Right cardiac atrium (tissue), 5 donors: ENCODE measurements at regions not wholly inside any gene's neighbourhood (a gene's known extent, or its start where the extent isn't known, plus 50 kb on each side); places are given as distances from the start of the nearest gene placed in this dataset.
A peak's percentile ranks its signal among the peaks of the same experiment; 100 is the strongest.
"Not testable (repeated sequence)": the region's sequence is repeated elsewhere in the genome, so short reads cannot be mapped to it uniquely, and the experiment has no call there.

Source experiments
- ATAC-seq, 2 donors: fragments of 200-7000 bp; cut with Tn5 transposase; one replicate each; pipeline versions ENCODE4 v1.8.0 to v1.9.1; 2020; ENCODE audit warnings: moderate library complexity in 2 of 2, mild to moderate bottlenecking in 1 of 2
- DNase-seq, 3 donors: peaks; one replicate each; pipeline ENCODE4 v3.0.0-alpha.2; 2020
- H3K27ac ChIP-seq: one replicate; pipeline ENCODE4 v1.5.1; 2013; ENCODE audit warnings: mild to moderate bottlenecking, low read length, control low read depth, moderate library complexity
- H3K27me3 ChIP-seq: one replicate; pipeline ENCODE4 v1.6.1; 2013; ENCODE audit not compliant: control insufficient read depth, insufficient read depth
- H3K4me1 ChIP-seq: one replicate; pipeline ENCODE4 v1.6.1; 2013; ENCODE audit warnings: low read length; ENCODE audit not compliant: control insufficient read depth, insufficient read depth
- H3K4me3 ChIP-seq: one replicate; pipeline ENCODE4 v1.5.1; 2013; ENCODE audit warnings: low read length, control low read depth
- H3K9me3 ChIP-seq: one replicate; pipeline ENCODE4 v1.6.1; 2013; ENCODE audit warnings: low read length; ENCODE audit not compliant: control insufficient read depth
- WGBS: extraction: QIAGEN DNeasy Blood & Tissue Kit; methylation state at CpG from one replicate; pipeline ENCODE4 v1.1.7; 2013; 5-methylcytosine and 5-hydroxymethylcytosine counted together
- intact Hi-C, 4 donors: fragments of 100-400 bp; cut with DNase I; formaldehyde crosslinking; loops; one replicate each; pipeline versions ENCODE4 v1.11.0 to v1.14.0; 2022 to 2023
- donor health status: healthy with polysubstance abuse.
- donor health status: DM: no; HTN: yes; CAD: no.
- donor health status: DM: no; HTN: no; CAD: no.
- donor health status: DM: no; HTN: yes; CAD: no; lungs with severe emphysema.
- donor health status: DM: yes; HTN: yes; CAD: no.

DNA sequence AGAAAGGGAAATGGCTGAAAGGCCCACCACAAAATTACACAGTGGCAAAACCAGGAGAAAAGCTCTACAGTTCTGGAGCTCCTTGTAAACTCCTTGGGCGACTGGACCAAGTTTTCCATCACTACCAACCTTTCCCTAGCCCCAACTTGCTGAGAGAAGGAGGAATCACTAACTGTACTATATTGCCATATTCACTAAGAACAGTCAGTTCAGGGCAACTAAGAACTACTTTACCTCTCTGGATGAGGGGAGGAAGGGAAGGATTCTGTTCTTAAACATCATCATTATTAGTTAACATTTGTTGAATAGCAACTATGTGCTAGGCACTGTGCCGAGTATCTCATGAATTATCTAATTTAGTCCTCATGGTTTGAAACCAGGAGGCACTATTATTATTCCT is 98.1 kb upstream of the SVIL start:
- Histone ChIP-seq H3K27ac (no peak overlapping the region), H3K4me3 (no peak overlapping the region), H3K27me3 (no peaks in the 10 kb centered on the region), H3K9me3 (no peaks in the 10 kb centered on the region), H3K4me1 (no peaks in the 10 kb centered on the region)
- ATAC-seq = no peak
- DNase-seq = no peak
- intact Hi-C loops = loop anchor here in 3 of 4 donors (10.0 kb wide), 5 partner anchors 88 to 198 kb away; partner anchors contain the start of gene SVIL (in 1 of the 3)
- 85% methylated on average over 2 of the region's 2 CpGs for WGBS

DNA sequence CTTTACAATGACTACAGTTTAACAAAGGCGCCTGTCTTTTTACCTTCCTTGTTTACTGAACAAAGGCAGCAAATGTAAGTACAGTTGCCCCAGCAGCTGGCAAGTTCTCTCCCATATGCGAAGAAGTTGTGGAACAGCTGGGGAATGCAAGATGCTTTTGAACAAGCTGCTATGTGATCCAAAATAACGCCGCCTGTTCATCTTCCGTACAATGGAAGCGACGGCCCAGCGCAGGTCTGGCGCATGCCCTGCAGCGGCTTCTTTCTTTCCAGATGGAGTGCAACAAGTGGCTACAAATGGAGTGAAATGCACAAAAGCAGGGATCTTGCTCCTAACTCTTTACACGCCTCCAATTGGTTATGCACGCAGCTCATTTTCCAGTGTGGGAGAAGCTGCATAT is 97.0 kb upstream of the SVIL start:
- no peaks in the 10 kb centered on the region for H3K27me3 ChIP-seq
- no peak overlapping the region for H3K4me3 ChIP-seq
- no peaks in the 10 kb centered on the region for H3K9me3 ChIP-seq
- 83% methylated on average over 12 of the region's 12 CpGs for WGBS
- intact Hi-C loops = loop anchor here in 3 of 4 donors (10.0 kb wide), 5 partner anchors 87 to 197 kb away; partner anchors contain the start of gene SVIL (in 1 of the 3)
- no peak overlapping the region for H3K27ac ChIP-seq
- no peak for DNase-seq
- H3K4me1 ChIP-seq = no peaks in the 10 kb centered on the region
- no peak for ATAC-seq

DNA sequence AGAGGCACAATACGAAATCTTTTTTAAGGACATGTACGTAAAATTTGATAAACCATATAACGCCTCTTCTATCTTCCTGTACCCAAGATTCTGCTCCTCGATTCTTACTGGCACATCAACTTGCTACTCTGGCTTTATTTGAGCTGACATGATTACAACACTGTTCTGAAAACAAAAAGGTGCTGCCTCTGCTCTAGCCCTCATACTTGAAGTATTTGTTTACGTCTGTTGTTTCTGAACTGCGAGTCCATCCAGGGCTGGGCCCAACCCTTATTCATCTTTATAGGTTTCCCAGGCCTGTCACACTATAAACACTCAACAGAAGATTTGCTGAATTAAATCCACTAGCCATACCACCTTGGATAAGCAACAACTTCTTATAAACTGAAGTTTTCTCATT is 96.2 kb upstream of the SVIL start:
- H3K4me3 ChIP-seq = no peak overlapping the region
- no peak for DNase-seq
- no peaks in the 10 kb centered on the region for H3K9me3 ChIP-seq
- 87% methylated on average over 6 of the region's 6 CpGs for WGBS
- H3K4me1 ChIP-seq = no peaks in the 10 kb centered on the region
- intact Hi-C loops = loop anchor here in 3 of 4 donors (10.0 kb wide), 5 partner anchors 86 to 196 kb away; partner anchors contain the start of gene SVIL (in 1 of the 3)
- no peaks in the 10 kb centered on the region for H3K27me3 ChIP-seq
- no peak for ATAC-seq
- no peak overlapping the region for H3K27ac ChIP-seq

DNA sequence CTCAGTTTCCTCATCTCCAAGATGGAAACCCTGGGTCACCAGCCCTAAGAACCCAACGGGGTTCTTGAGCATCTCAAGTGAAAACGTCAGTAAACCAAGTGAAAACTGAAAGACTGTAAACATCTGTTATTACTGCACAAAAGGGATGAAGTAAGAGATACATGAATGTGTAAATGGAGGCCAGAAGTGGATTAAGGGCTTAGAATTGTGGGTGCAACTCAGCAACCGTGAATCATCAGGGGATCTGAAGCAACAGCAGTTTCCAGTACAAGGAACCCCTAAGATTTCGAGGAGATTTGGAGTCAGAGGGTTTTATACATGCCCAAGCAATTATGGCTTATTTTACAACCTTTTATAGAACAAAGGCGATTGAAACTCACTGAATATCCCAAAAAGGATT is 95.7 kb upstream of the SVIL start:
- Histone ChIP-seq H3K27ac (no peak overlapping the region), H3K27me3 (no peaks in the 10 kb centered on the region), H3K4me3 (no peak overlapping the region), H3K9me3 (no peaks in the 10 kb centered on the region), H3K4me1 (peaks cover 4% of the 10 kb centered on the region)
- WGBS = 84% methylated on average over 5 of the region's 5 CpGs
- intact Hi-C loops = loop anchor here in 3 of 4 donors (10.0 kb wide), 5 partner anchors 86 to 196 kb away; partner anchors contain the start of gene SVIL (in 1 of the 3)
- ATAC-seq (no peak), DNase-seq (no peak)

DNA sequence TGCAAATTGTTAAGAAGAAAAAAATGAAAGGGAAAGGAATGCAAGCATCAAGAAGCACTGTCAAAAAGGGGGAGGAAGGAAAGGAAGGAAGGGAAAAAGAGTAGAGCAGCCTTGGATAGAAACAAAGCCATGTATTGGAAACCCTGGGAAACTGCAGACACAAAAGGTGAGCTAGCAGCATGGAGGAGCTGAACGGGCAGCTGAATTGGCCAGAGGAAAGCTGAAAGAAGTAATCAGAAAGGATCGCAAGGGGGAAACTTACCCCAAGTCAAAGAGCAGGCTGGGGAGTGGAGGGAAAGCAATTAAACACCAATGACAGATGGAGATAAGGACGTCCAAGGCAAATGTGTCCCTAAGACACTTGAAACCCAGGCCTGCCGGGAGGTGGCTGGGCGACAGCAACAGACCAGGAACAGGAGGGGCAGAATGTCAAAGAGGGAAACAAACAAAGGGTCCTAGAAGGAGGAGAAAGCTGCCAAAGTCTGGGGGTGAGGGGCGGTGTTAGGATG is 93.8 kb upstream of the SVIL start:
- ATAC-seq (no peak), DNase-seq (no peak)
- 60% methylated on average over 6 of the region's 6 CpGs for WGBS
- Histone ChIP-seq H3K4me3 (no peak overlapping the region), H3K27ac (no peak overlapping the region), H3K9me3 (no peaks in the 10 kb centered on the region), H3K4me1 (peaks cover 7% of the 10 kb centered on the region), H3K27me3 (no peaks in the 10 kb centered on the region)
- intact Hi-C loops = loop anchor here in 1 of 4 donors (5.0 kb wide), 1 partner anchor 96 kb away; the partner anchor contains the start of gene SVIL

DNA sequence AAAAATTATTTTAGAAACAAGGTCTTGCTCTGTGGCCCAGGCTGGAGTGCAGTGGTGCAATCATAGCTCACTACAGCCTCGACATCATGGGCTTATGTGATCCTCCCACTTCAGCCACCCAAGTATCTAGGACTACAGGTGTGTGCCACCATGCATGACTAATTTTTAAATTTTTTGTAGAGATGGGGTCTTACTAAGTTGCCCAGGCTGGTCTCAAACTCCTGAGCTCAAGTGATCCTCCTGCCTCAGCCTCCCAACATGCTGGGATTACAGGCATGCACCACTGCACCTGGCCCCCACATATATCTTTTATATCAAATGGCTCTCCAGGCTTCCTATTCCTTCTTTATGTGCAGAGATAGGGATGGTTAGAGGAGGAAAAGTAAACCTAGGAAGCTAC is 91.2 kb upstream of the SVIL start:
- not testable (repeated sequence) for H3K27me3 ChIP-seq, DNase-seq, ATAC-seq, H3K4me1 ChIP-seq, H3K9me3 ChIP-seq, H3K27ac ChIP-seq, H3K4me3 ChIP-seq
- intact Hi-C loops = loop anchor here in 1 of 4 donors (5.0 kb wide), 1 partner anchor 94 kb away; the partner anchor contains the start of gene SVIL
- 67% methylated on average over 1 of the region's 1 CpG for WGBS

DNA sequence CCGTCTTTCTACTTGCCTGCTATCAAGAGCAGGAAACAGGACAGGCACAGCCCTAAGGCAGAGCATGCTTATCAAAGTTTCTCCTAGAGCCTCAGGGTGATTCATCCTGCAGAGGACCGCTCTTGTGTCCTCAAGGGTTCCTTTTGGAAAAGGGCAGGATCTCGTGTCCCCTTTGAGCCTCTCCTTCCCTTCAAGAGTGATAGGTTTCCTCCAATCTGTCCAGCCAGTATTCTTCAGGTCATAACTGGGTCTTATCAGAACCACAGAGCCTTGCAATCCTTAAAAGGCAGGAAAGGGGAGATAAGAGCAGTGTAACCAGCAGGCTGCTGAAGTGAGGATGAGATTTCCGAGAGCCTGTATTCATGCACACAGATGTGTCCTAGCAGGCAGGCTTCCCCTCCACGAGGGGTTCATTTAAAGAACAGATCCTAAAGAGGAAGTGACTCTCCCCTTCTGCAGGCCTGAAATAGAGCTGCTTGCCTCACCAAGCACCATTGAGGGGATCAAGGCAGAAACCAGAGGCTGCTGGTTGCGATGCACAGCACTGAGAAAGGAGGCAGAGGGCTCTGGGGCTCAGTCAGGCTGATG is 90.5 kb upstream of the SVIL start:
- peak; percentile 42 to 65 (median 64) for DNase-seq
- no peaks in the 10 kb centered on the region for H3K27me3 ChIP-seq
- no peaks in the 10 kb centered on the region for H3K9me3 ChIP-seq
- H3K4me1 ChIP-seq = peaks cover 9% of the 10 kb centered on the region
- peak; percentile 92 to 96 for ATAC-seq
- H3K27ac ChIP-seq = peak overlapping the region; percentile 91
- no peak overlapping the region for H3K4me3 ChIP-seq
- intact Hi-C loops = loop anchor here in 1 of 4 donors (5.0 kb wide), 1 partner anchor 93 kb away; the partner anchor contains the start of gene SVIL
- 18% methylated on average over 6 of the region's 6 CpGs for WGBS

DNA sequence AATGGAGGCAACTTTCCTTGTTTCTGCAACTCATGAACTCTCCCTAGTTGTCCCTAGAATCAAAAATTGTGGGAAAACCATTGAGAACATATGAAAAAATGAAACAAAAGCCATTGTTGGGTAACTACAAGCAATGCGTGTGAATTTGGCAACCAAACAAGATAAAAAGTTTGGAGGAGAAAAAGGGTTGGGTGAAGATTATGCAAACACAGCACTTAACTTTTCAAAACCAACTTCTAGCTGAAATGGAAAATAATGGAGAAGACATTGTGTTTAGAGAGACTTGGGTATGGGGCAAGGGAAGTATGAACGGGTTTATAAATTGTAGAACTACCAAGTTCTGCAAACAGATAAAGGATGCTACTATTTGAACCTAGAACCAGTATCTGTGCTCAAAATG is 89.0 kb upstream of the SVIL start:
- Histone ChIP-seq H3K27me3 (no peaks in the 10 kb centered on the region), H3K27ac (no peak overlapping the region), H3K4me1 (peaks cover 9% of the 10 kb centered on the region), H3K9me3 (no peaks in the 10 kb centered on the region), H3K4me3 (no peak overlapping the region)
- intact Hi-C loops = no loop called here
- ATAC-seq (no peak), DNase-seq (no peak)
- WGBS = 59% methylated on average over 2 of the region's 2 CpGs

DNA sequence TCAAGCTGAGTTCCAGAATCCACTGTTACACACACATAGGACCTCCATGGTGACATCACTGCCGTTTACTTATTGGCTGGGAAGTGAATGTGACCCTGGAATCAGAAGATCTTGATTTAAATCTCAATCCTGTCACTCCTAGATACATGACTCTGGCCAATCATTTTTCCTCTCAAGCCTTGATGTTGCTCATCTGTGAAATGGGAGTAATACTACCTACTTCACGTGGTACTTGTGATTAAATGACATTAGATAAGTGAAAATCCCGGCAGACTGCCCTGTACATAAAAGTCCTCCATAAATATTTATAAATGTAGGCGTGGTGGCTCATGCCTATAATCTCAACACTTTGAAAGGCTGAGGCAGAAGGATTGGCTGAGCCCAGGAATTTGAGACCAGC is 88.0 kb upstream of the SVIL start:
- Histone ChIP-seq H3K27ac (no peak overlapping the region), H3K4me1 (peaks cover 9% of the 10 kb centered on the region), H3K27me3 (no peaks in the 10 kb centered on the region), H3K4me3 (no peak overlapping the region), H3K9me3 (no peaks in the 10 kb centered on the region)
- ATAC-seq (no peak), DNase-seq (no peak)
- WGBS = 90% methylated on average over 4 of the region's 4 CpGs
- intact Hi-C loops = no loop called here

DNA sequence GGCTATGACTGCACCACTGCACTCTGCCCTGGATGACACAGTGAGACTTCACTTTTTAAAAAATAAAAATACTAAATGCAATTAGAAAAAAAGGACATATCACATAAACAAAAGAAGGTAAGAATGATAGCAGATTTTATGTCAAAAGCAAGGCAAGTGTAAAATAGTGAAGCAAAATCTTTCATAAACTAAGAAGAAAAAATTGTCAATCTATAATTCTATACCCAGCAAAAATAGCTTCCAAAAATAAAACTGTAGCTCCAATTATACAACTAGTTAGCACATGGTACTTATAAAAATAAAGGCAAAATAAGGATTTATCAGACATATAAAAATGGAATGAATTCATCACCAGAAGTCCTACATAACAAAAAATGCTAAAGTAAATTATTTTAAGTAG is 85.4 kb upstream of the SVIL start:
- Histone ChIP-seq H3K27ac (no peak overlapping the region), H3K4me3 (no peak overlapping the region), H3K9me3 (no peaks in the 10 kb centered on the region), H3K27me3 (no peaks in the 10 kb centered on the region), H3K4me1 (peaks cover 2% of the 10 kb centered on the region)
- no peak for DNase-seq
- intact Hi-C loops = no loop called here
- no peak for ATAC-seq

DNA sequence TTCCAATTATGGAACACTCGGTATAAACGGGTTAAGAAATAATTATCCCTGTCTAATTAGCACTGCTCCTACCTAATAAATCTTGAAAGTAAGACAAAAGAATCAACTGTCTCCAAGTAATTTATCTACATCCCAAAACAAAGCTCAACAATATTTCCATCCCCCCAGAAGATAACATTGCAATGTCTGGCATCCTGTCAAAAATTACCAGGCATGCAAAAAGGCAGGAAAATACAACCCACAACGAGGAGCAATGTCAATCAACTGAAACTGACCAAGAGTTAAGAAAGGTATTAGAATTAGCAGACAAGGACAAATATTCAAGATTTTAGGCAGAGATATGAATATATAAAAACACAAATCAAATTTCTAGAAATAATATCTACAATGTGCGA is 84.5 kb upstream of the SVIL start:
- no peak overlapping the region for H3K4me3 ChIP-seq
- intact Hi-C loops = no loop called here
- H3K9me3 ChIP-seq = no peaks in the 10 kb centered on the region
- WGBS = 43% methylated on average over 4 of the region's 4 CpGs
- H3K27ac ChIP-seq = no peak overlapping the region
- H3K4me1 ChIP-seq = peaks cover 1% of the 10 kb centered on the region
- ATAC-seq = no peak
- no peaks in the 10 kb centered on the region for H3K27me3 ChIP-seq
- DNase-seq = no peak
